HG03378 (cell line): ENCODE measurements at regions not wholly inside any gene's neighbourhood (a gene's known extent, or its start where the extent isn't known, plus 50 kb on each side); places are given as distances from the start of the nearest gene placed in this dataset.
"Not testable (repeated sequence)": the region's sequence is repeated elsewhere in the genome, so short reads cannot be mapped to it uniquely, and the experiment has no call there.

Experiments
- ATAC-seq: cut with Tn5 transposase; IDR thresholded peaks from one replicate; pipeline ENCODE4 v1.9.1; 2021; ENCODE audit warnings: mild to moderate bottlenecking, moderate library complexity; ENCODE audit not compliant: unreplicated experiment

GRCh38 chr4:187389420-187389819, 606.2 kb upstream of the ZFP42 start:
- no peak for ATAC-seq

DNA sequence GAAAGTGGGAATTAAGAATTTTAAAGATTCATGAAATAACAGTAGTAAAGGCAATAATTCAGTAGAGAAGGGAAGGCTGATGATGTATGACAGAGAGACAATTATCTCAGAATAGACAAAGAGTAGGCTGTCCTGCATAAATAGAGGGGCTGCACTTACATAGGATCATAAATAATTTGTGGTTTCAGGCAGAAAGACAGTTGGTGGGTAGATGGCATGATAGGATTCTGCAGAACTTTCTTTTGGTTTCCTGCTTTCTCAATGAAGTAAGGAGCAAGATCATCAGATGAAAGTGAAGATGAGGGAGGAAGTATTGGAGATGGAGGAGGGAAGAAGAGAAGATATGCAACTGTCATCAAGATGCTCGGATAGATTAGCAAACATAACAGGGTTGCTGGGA, 604.9 kb upstream of the ZFP42 start:
- no peak for ATAC-seq

DNA sequence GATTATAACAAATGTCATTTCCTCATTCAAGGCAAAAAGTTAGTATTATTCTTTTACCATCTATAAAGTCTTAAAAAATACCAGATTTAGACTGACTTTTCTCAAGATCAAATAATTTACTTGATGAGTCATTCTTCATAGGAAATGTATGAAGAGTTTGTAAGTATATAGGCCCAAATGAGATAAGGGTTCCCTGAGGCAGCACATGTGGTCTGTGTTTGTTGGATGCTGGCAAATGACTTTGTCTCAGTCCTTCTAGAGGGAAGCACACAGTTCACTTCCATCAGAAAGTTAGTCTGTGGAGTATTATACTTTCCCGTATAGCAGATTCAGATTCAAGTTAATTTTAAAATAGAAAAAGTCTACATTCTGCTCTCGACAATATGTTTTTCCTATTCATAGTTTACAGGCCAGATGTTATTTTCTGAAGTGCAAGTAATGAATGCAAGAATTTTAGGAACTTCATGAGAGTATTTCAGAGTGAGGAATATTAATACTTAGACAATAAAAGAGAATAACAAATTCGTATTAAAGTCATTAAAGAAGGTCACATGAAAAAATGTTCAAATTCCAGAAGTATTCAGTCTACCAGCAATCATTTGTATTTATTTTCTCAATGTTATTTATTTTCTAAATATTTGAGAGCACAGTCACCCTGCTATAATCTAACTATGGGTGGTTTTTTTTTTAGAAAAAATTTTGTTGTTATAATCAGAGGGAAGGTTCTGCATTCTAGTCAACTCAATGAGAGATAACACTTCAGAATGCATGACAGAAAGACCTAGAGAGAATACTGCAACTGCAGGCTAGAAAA, 601.8 kb upstream of the ZFP42 start:
- ATAC-seq, result no peak

DNA sequence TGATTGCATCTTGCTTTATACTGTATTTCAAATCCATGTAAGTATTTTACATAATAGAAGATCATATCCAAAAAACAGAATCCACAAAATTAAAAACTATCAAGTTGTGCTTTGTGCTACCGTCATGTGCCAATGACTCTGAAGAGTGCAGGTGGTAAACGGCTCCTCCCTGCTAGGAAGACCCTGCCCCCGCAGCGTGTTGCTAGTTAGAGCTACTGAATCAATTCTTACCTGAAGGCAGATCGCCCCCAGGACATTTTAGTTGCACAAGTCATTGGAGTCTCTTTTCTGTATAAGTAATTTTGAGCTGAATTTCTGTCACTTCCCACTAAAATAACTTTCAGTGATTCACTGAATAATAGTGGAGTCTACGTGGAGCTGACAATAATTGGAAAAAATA, 599.5 kb upstream of the ZFP42 start:
- no peak for ATAC-seq

DNA sequence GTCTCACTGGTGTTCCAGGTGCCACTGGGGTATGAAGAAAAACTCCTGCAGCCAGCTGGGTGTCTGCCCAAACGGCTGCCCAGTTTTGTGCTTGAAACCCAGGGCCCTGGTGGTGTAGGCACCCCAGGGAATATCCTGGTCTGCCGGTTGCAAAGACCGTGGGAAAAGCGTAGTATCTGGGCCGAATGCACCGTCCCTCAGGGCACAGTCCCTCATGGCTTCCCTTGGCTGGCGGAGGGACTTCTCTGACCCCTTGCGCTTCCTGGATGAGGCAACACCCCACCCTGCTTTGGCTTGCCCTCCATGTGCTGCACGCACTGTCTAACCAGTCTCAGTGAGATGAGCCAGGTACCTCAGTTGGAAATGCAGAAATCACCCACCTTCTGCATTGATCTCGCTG, 587.1 kb upstream of the ZFP42 start:
- ATAC-seq, result not testable (repeated sequence)

- no peak for ATAC-seq
These were observed 581.8 kb upstream of the ZFP42 start for GRCh38 chr4:187413564-187414358.

DNA sequence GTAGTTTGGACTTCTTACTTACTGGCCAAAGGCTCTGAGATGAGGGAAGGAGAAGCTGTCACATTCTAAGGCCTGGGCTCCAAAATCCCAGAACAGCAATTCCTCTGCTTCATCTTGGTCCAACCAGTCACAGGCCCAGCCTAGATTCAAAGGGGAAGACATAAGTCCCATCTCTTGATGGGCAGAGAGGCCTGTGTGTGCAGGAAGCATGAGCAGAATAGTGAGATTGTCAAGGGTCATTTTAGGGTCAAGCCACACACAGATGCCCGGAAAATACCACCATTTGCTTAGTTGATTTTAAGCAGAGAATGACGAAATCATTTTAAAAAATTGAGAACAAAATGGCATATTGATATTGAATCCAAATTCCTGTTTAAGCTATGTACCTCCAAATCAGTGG, 580.9 kb upstream of the ZFP42 start:
- no peak for ATAC-seq

- ATAC-seq, result no peak
These were observed 580.3 kb upstream of the ZFP42 start for GRCh38 chr4:187415231-187415630.

GRCh38 chr4:187416216-187416615, 579.4 kb upstream of the ZFP42 start:
- no peak for ATAC-seq

- ATAC-seq, result no peak
These were observed 577.9 kb upstream of the ZFP42 start for GRCh38 chr4:187417721-187418120.

- no peak for ATAC-seq
These were observed 572.9 kb upstream of the ZFP42 start for GRCh38 chr4:187422655-187423054.

DNA sequence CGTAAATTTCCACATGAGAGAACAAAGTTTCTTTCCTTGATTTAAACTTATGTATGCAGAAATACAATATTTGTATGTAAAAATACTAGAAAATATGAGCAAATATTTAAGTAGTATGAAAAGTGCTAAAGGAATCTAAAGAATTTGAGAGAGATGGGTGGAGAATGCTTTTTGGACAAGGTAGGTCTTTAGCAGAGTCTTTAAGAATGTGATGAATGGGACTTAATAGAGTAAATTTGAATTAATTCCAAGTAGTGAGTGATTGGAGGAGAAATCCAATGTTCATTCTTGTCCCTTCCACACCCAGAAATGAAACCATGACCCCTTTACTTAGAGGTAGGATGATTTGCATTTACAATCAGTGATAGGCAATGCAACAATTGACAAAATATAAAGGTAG, 570.9 kb upstream of the ZFP42 start:
- ATAC-seq, result no peak

GRCh38 chr4:187426511-187426910, 569.1 kb upstream of the ZFP42 start:
- no peak for ATAC-seq

- no peak for ATAC-seq
These were observed 563.3 kb upstream of the ZFP42 start for GRCh38 chr4:187432310-187432709.

DNA sequence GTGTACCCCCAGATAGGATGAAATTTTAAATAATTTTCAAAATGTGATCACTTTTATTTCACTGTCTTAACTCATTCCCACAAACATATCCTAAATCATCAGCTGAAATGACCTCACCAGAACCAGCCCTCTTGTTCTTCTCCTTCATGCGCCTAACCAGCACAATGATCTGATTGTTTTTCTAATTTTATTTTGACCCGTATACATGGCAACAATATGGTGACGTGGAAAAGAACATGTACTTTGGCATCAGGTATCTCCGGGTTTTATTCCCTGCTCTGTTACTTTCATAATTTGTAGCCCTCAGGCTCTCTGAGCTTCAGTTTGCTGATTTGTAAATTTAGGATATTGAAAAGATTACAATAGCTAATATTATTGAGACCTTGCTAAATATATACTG, 562.4 kb upstream of the ZFP42 start:
- ATAC-seq, result no peak

GRCh38 chr4:187436251-187436650, 559.3 kb upstream of the ZFP42 start:
- no peak for ATAC-seq

- no peak for ATAC-seq
These were observed 551.5 kb upstream of the ZFP42 start for GRCh38 chr4:187444061-187444460.

DNA sequence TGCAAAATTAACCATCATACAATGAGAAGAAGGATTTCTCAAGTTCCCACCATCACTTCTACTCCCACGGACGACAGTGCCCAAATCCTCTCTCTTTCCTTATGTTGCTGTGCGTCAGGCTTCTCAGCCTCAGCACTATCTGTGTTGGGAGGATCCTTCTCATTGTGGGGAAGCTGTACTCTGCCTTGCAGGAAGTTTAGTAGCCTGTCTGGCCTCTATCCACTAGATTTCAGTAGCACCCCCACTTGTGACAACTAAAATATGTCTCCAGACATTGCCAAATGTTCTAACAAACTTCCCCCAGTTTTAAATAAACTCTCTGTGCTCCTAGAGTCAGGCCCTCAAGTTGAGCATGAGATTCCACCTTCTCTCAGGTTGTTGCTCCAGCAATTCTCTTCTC, 545.9 kb upstream of the ZFP42 start:
- no peak for ATAC-seq

- ATAC-seq, result no peak
These were observed 543.8 kb upstream of the ZFP42 start for GRCh38 chr4:187451776-187452175.

GRCh38 chr4:187460016-187460415, 535.6 kb upstream of the ZFP42 start:
- ATAC-seq, result no peak

DNA sequence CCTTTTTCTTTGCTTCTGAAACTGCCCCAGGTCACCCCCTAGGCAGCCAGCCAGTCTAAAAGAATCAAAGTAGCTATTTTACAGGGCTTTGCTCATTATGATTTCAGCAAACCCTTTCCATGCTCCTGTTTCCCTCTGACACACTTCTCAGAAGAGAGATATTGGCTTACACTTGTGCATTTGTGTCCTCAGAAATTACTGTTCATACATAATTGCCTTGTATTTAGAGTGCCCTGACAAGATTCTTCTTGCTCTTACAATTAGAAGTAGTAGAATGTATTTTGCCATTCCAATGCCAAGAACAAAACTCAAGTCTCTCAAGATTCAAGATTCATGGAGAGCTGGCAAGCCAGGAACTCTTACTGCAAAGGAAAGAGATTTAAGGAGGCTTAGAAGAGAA, 531.0 kb upstream of the ZFP42 start:
- no peak for ATAC-seq

DNA sequence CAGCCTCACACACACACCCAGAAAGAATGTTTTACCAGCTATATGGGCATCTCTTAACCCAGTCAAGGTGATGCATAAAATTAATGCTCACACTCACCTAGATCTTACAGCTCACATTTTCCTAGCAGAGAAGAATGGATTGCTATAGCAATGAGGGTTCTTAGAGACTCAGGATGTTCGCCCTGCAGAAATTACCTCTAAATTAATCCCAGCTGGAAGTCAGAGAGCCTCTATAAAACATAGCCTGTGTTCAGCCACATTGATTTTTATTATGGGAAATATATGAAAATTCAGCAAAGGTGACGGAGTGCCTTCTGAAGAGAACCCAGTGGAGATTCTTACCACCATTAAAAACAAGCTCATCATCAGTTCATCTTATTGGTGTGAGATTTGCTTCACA, 528.3 kb upstream of the ZFP42 start:
- ATAC-seq, result no peak
